ENCODE measurements at regions not wholly inside any gene's neighbourhood (a gene's known extent, or its start where the extent isn't known, plus 50 kb on each side); places are given as distances from the start of the nearest gene placed in this dataset.
A peak's percentile ranks its signal among the peaks of the same experiment; 100 is the strongest.

- DNase-seq: no peak
Measured at GRCh38 chr12:98355322-98355721, 160.1 kb upstream of the TMPO start.

GRCh38 chr12:98355933-98356332 is 159.5 kb upstream of the TMPO start:
- no peak for DNase-seq

- no peak for DNase-seq
Measured at GRCh38 chr12:98358144-98358543, 157.2 kb upstream of the TMPO start.

- DNase-seq: no peak
Measured at GRCh38 chr12:98359856-98360255, 155.5 kb upstream of the TMPO start.

DNA sequence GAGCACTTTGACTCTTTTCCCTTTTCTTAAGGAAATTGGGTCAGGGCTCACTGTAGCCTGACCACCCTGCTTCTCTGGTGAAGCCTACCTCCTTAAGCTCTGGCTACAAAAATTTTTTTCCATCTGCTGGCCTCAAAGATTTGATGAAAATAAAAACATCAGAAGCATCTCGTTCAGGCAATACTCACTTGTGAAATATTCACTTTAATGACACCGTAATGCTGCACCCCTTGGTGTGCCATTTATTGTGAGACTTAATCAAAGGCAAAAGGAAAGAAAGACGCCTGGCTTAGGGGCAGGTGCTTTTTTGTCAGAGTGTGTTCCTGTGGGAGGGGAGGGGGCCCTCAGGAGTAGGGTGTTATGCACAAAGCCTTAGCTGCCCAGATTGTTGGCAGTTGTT is 155.0 kb upstream of the TMPO start:
- DNase-seq: no peak

DNA sequence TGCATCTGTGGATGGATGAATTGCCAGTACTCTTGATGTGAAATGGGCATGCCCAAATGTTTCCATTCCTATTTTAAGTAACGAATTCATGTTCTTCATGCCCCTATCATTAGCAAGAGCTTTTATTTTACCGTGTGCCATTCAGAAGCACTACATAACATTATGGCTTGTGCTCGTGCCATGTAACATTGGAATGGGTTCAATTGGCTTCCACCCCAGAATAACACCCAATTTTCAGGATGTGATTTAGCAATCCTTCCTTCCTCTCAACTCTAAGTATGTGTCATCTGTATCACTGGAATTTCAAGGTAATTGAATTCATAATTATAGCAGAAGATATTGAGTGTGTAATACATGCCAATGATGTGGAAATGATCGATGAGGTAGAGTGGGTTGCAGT is 145.8 kb upstream of the TMPO start:
- no peak for DNase-seq

DNA sequence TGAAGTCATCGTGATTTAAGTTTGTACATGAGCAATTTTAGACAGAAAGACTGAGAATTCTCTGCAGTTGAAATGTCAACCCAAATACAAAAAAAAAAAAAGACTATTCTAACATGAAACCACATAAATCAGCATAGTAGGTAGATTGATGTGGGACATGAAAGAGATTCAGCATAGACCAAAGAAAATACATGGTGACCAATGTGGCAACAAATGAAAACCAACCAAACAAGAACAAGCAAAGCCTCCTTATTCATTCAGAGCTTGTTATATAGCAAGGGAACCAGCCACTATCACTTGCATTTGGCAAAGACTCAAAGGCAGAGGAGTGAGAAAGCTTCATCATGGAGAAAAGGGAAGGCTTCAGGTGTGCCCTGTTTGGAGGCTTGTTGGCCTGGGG is 144.4 kb upstream of the TMPO start:
- DNase-seq: no peak

DNA sequence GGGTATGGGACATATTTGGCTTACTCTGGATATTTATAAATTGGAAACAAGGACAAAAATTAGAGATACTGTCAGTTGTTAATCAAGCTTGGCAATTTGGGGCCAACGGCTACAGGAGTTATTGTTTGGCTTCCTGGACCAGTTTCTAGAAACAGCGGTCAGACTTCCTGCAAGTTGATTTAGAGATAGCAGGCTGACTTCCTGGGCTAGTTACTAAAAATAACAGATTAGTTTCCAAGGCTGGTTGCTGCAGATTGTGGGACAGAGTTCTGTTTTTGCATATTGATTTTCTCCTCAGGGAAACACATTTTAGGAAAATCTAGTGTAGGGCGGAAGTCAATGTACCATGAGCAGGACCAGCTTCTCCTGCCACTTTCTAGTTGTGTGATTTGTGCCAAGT is 144.0 kb upstream of the TMPO start:
- DNase-seq: no peak

- DNase-seq: no peak
Measured at GRCh38 chr12:98372340-98373024, 142.9 kb upstream of the TMPO start.

- peak; percentile 9 to 60 (median 50) for DNase-seq
Measured at GRCh38 chr12:98373025-98373554, 142.3 kb upstream of the TMPO start.

DNA sequence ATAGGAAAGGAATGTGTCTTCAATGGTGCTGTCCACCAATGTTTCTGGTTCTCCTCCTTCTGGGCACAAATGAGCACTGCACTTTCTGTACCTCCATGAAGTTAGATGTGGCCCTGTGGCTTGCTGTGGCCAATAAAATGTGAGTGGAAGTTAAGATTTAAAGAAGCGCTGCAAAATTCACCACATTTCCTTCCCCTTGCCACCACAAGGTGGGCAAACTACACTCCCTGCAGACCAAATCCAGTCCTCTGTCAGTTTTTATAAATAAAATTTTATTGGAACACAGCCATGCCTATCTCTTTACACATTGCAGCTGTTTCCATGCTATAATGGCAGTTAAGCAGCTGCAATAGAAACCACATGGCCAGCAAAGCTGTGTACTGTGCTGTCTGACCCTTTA is 141.4 kb upstream of the TMPO start:
- peak in 1 of 4 experiments; percentile 12 for DNase-seq

- DNase-seq: no peak
Measured at GRCh38 chr12:98379106-98379505, 136.3 kb upstream of the TMPO start.

- DNase-seq: no peak
Measured at GRCh38 chr12:98385641-98386040, 129.7 kb upstream of the TMPO start.

GRCh38 chr12:98387444-98387843 is 127.9 kb upstream of the TMPO start:
- DNase-seq: no peak

DNA sequence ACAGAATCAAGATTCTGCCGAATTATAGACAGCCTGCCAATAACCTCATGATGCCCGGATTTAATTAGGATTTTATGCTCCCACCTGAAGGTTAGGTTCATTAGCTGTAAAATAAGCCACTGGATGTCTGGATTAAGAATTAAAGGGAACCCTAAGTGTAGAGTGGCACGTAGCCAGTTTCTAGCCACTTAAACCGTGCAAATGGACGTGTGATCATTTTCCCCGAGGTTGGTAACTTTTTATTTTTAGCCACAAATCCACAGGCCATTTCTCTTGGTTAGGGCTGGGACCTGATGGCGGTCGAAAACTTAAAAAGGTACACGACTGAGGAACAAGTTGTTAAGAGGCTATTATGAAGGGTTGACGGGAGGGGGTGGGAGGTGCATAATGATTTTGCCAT is 127.3 kb upstream of the TMPO start:
- no peak for DNase-seq

GRCh38 chr12:98389593-98389992 is 125.8 kb upstream of the TMPO start:
- DNase-seq: no peak

- peak; percentile 85 to 91 (median 90) for DNase-seq
Measured at GRCh38 chr12:98397323-98398105, 117.9 kb upstream of the TMPO start.

GRCh38 chr12:98399532-98399931 is 115.9 kb upstream of the TMPO start:
- DNase-seq: peak; percentile 61 to 82 (median 78)

GRCh38 chr12:98401427-98401826 is 114.0 kb upstream of the TMPO start:
- DNase-seq: no peak

GRCh38 chr12:98402091-98402490 is 113.3 kb upstream of the TMPO start:
- DNase-seq: no peak

DNA sequence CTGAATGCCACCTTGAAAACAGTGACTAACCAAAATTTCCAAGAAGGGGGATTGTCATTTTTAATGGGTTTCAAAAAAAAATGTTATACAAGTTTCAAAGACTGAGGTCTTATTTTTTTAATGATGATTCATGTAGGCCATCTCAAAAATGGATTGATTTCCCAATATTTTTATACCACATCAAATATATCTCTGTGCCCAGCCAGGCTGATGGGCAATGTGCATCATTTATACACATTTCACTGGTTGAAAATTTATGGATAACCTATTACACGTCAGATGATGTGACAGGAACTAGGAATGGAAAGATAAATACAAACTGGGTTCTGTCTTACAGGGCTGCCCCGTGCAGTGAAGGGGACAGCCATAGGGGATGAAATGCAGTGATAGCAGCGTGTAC is 112.7 kb upstream of the TMPO start:
- no peak for DNase-seq

GRCh38 chr12:98403385-98403784 is 112.0 kb upstream of the TMPO start:
- DNase-seq: no peak

- DNase-seq: peak in 3 of 4 experiments; percentile 28 to 43 (median 31)
Measured at GRCh38 chr12:98403936-98404335, 111.5 kb upstream of the TMPO start.

DNA sequence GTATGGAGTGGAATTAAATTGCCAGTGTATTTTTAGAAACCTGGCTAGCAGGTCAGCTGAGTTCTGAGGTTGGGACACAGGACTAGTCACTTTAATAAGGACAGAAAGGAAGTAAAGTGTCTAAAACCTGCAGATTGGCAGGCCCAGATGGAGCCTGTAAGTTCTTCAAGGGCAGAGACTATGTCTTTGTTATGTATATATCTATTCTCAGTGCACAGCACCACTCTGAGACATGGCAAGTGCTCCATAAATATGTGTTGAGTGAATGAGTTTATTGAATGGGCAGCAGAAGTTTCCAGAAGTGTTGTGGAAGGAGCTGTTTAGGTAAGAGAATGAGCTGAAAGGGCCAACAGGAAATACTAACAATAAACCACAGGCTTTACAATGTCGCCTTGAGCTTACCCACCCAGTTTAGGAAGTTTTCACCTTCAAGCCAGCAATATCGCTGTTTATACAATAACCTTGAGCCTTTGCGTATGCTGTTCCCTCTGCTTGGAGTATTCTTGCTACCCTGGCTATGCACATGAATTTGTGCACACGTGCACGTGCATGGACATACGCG is 109.5 kb upstream of the TMPO start:
- peak in 2 of 4 experiments; percentile 19 to 21 for DNase-seq

Data from suppressor macrophage (primary cell).